GM19035 (cell line): ENCODE measurements at regions not wholly inside any gene's neighbourhood (a gene's known extent, or its start where the extent isn't known, plus 50 kb on each side); places are given as distances from the start of the nearest gene placed in this dataset.
"Not testable (repeated sequence)": the region's sequence is repeated elsewhere in the genome, so short reads cannot be mapped to it uniquely, and the experiment has no call there.

Experiments used
- ATAC-seq: cut with Tn5 transposase; IDR thresholded peaks from one replicate; pipeline ENCODE4 v1.9.1; 2021; ENCODE audit not compliant: unreplicated experiment

DNA sequence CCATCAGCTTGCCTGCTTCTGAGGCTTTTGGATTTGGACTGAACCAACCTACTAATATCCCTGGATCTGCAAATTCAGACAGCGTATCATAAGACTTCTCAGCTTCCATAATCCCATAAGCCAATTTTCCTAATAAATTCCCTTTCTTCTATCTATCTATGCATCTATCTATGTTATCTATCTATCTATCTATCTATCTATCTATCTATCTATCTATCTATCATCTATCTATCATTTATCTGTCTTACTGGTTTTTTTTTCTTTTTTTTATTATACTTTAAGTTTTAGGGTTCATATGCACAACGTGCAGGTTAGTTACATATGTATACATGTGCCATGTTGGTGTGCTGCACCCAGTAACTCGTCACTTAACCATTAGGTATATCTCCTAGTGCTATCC lies 2045.4 kb upstream of the CDH6 start:
- no peak for ATAC-seq

- no peak for ATAC-seq
Measured at GRCh38 chr5:29143266-29143665, 2050.2 kb upstream of the CDH6 start.

DNA sequence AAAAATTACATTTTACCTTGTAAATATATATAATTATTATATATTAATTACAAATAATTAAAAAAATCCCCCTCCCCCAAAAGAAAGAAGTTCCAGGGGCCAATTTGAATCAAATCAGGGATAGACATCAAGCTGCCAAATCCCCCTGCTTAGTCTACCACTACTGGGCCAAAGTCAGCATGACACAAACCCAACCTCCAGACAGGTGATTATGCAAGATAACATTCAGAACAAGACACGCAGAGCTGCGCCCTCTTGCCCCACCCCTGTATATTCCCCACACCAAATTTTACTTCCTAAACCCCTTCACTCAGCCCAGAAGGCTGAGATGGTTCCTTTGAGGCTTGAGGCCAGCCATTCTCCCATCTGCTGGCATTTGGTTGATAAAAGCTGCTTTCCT lies 2059.1 kb upstream of the CDH6 start:
- no peak for ATAC-seq

DNA sequence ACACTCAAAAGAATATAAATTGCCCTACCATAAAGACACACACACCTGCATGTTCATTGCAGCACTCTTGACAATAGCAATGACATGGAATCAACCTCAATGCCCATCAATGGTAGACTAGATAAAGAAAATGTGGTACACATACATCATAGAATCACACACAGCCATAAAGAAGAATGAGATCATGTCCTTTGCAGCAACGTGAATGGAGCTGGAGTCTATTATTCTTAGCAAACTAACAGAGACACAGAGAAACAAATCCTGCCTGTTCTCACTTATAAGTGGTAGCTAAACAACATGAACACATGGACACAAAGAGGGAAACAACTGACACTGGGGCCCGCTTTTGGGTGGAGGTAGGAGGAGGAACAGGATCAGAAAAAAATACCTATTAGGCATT lies 2062.2 kb upstream of the CDH6 start:
- ATAC-seq: no peak

GRCh38 chr5:29130786-29131185 lies 2062.7 kb upstream of the CDH6 start:
- no peak for ATAC-seq

DNA sequence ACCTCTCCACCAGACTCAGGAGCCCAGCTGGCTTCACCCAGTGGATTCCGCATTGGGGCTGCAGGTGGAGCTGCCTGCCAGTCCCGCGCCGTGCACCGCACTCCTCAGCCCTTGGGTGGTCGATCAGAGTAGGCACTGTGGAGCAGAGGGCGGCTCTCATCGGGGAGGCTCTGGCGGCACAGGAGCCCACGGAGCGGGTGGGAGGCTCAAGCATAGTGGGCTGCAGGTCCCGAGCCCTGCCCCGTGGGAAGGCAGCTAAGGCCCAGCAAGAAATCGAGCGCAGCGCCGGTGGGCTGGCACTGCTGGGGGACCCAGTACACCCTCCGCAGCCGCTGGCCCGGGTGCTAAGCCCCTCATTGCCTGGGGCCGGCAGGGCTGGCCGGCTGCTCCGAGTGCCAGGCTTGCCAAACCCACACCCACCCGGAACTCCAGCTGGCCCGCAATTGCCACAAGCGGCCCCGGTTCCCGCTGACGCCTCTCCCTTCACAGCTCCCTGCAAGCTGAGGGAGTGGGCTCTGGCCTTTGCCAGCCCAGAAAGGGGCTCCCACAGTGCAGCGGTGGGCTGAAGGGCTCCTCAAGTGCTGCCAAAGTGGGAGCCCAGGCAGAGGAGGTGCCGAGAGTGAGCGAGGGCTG lies 2065.8 kb upstream of the CDH6 start:
- not testable (repeated sequence) for ATAC-seq

DNA sequence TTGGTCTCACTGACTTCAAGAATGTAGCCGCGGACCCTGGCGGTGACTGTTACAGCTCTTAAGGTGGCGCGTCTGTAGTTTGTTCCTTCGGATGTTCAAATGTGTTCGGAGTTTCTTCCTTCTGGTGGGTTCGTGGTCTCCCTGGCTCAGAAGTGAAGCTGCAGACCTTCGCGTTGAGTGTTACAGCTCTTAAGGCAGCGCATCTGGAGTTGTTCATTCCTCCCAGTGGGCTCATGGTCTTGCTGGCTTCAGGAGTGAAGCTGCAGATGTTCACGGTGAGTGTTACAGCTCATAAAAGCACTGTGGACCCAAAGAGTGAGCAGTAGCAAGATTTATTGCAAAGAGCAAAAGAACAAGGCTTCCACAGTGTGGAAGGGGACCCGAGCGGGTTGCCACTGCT lies 2067.0 kb upstream of the CDH6 start:
- not testable (repeated sequence) for ATAC-seq

DNA sequence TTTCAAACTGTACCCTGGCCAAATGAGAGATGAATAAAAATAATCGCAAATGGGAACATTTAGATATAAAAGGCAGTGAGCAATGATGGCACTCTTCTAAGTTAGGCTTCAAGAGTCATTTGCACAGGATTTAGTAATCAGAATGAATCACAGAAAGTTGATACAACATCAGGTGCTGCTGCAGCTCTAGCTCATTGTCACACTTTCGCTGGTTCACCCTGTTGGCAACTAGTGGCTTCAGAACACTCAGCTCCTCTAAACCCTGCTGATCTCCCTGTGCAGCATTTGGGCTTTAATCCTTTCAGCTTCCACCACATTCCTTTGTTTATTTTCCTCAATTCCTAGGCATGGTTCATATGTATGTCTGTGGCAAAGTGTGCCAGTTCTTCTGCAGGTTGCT lies 2071.2 kb upstream of the CDH6 start:
- no peak for ATAC-seq

DNA sequence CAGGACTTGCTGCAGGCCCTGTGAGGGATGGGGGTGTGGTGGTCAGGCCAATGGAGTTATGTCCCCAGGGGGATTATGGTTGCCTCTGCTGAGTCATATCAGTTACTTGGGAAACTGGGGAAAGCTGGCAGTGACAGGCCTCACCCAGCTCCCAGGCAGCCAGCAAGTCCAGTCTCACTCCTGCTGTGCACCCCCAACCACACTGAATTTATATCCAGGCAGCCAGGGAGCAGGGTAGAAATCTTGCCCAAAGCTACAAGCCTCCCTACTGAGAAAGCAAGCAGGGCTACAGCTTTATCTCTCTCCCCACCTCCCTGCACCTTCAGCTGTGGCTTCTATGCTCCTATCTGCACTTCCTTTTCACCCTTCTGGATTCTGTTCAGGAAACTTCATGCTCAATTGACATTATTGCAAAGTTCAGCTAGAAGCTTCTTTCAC lies 2076.0 kb upstream of the CDH9 start:
- no peak for ATAC-seq

DNA sequence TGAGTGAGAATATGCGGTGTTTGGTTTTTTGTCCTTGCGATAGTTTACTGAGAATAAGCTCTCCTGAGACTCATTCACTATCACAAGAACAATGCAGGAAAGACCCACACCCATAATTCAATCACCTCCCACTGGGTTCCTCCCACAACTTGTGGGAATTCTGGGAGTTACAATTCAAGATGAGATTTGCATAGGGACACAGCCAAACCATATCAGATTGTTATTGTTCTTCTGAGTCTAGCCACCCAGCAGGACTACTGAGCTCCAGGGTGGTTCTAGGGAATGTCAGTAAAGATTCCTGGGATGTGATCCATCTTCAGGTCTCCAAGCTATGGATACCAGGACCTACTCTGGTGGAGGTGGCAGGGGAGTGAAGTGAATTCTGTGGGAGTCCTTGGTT lies 2075.1 kb upstream of the CDH9 start:
- no peak for ATAC-seq

- ATAC-seq: no peak
Measured at GRCh38 chr5:29099585-29099984, 2061.2 kb upstream of the CDH9 start.

GRCh38 chr5:29089591-29090130 lies 2051.3 kb upstream of the CDH9 start:
- no peak for ATAC-seq

GRCh38 chr5:29085142-29085541 lies 2046.8 kb upstream of the CDH9 start:
- ATAC-seq: no peak

DNA sequence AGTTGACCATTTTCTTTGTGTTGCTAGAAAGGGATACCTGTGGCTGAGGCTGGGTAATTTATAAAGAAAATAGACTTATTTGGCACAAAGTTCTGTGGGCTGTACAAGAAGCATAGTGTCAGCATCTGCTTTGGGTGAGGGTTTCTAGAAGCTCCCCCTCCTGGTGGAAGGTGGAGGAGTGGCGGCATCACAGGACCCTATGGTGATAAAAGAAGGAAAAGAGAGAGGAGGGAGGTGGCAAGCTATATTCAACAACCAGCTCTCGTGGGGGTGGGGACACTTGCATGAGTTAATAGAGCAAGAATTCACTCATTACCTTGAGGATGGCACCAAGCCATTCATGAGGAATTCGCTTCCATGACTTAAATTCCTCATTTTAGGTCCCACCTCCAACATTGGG lies 2041.4 kb upstream of the CDH9 start:
- no peak for ATAC-seq

- ATAC-seq: no peak
Measured at GRCh38 chr5:29077451-29077850, 2039.1 kb upstream of the CDH9 start.

DNA sequence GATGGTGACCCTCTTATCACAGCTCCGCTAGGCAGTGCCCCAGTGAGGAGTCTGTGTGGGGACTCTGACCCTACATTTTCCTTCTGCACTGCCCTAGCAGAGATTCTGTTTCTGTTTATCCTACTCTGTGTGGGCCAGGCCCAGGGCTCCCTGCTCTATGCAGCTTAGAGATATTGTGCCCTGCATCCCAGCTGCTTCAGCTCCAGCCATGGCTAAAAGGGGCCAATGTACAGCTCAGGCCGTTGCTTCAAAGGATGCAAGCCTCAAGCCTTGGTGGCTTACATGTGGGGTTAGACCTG lies 2030.7 kb upstream of the CDH9 start:
- no peak for ATAC-seq

DNA sequence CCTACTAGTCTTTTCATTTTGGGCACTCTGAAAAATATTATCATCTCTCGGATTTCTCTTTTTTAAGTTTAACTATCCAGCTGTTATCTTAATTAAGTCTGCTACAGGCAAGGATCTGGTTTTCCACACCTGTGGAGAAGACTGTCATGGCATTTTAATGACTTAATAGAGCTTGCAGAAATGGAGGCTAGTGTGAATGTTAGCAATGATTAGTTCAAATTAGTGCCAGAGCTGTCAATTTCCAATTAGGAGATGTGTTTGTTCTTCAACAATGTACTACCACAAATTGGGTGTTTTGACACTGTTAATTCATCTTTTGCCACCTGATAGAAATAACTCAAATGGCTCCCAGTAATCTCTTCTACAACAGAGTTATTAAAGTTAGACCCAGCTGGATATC lies 2023.0 kb upstream of the CDH9 start:
- no peak for ATAC-seq

DNA sequence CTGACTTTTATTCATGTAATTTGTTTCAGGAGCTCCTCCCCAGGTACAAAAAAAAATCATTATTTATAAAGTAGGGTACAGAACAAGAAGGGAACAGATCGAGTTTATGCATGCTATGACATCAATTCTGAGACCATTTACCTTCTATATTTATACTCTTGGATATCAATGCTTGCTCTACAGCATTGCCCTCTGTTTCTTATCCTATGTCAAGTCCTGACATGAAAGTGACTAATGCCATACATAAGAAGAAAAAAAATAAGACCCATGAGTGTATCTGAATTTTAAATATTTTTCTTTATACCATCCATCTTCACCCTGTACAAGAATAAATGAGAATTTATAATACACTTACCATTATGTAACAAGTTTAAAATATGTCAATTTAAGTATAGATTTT lies 2016.3 kb upstream of the CDH9 start:
- no peak for ATAC-seq

DNA sequence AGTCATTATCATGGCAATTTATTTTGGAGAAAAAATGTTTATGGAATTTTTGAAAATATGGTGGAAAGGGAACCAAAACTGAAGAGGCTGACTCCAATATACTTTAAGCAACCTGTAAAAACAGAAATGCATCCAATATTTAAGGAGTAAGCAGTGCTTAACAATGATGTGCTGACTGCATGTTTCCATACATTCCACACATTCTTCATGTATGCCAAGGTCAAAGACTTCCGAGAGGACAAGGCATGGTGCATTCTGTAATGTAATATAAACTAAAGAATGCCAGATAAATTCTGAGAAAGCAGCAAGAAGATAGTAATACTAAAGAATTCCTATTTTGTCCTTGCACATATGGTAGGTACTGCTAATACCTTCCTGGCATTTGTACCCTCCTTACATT lies 2015.9 kb upstream of the CDH9 start:
- ATAC-seq: no peak

GRCh38 chr5:29051509-29051908 lies 2013.1 kb upstream of the CDH9 start:
- ATAC-seq: no peak

GRCh38 chr5:29042152-29042551 lies 2003.8 kb upstream of the CDH9 start:
- ATAC-seq: no peak

DNA sequence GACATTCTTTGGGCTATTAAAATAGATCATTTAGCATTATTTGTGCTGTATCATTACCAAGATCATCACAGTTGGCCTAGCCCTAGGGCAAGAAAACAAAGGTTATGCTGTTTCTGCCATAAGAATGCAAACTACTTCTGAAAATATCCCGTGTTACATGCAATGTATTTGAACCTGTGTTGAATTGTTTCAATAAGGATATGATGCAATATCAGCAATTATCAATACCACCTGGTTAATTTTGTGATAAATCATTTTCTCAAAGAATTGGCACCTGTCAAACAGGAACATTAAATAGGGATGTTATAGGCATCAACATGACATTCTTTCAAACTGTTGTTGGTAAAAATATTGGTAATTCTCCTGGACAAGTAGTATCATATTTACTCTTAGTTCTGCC lies 2002.0 kb upstream of the CDH9 start:
- ATAC-seq: no peak

DNA sequence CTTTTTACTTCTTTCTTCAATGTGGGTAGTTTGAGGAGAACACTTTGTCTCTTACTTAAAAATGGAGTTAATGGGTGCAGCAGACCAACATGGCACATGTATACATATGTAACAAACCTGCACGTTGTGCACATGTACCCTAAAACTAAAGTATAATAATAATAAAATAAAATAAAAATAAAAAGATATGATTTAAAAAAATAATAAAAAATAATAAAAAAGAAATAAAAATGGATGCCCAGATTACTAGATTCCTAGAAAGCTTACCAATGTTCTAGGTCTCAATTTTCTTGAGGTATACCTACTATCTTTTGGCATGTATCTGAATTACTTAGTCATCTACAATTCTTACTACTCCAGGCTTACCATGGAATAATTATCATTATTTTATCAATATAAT lies 2001.6 kb upstream of the CDH9 start:
- ATAC-seq: no peak

GRCh38 chr5:29037716-29038115 lies 1999.3 kb upstream of the CDH9 start:
- no peak for ATAC-seq
